Iris pigment epithelial cell (primary cell): ENCODE measurements at regions not wholly inside any gene's neighbourhood (a gene's known extent, or its start where the extent isn't known, plus 50 kb on each side); places are given as distances from the start of the nearest gene placed in this dataset.

Experiments used
- DNase-seq: peaks from one replicate; pipeline ENCODE4 v3.0.0-alpha.2; 2011; ENCODE audit warnings: low read depth

DNA sequence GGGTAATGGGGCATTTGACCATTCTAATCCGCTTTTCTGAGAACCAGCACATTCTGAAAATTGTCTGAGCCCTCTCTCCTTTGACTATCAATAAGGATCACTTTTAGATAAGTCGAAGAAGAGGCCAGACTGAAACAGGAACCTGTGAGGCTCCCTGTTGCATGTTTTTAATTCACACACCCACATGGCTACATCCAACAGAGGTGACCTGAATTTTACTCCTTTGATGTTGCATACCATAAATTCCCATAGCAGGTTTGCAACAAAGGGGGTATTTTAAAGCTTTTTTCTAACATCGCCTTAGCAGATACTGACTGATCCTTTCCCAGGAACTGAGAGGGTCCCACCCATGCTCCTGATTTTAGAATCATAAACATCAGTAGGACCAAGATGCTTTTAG, 450.8 kb downstream of the USP25 start:
- no peak for DNase-seq

DNA sequence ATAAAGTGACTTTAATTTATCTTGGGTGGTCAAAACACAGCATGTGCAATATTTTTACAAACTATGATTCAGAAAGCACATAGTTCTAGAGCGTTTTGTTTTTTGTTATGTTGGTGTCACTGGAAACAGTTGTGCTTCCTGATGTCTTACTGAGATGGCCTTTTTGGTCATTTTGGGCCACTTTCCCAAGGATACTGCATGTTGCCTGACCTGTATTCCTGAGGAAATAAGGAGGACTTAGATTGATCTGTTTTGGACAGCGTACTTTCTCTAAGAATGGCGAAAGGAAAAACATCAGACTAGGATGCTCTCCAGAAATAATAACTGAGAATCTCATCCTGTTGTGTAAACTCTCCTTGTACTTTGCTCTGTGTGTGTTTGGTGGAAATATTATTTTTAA, 451.2 kb downstream of the USP25 start:
- DNase-seq: peak; percentile 35

GRCh38 chr21:16185766-16186165, 456.0 kb downstream of the USP25 start:
- no peak for DNase-seq

DNA sequence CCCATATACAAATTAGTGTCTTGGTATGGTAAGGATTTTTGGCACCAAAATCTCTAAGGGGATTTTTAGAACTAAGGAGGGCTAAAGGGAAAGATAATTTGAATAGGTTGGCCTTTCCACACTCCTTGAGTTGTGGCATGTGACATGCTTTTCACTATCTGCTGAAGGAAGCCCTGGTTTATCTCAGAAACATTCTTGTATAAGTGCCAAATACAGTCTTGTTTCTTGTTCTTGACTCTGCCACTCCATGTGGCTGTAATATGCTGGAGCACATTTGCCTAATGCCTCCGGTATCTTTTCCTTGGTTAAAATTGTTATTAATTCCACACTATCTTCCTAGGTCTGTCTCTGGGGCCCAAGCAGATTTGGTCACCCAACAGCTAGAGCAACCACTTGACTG, 457.0 kb downstream of the USP25 start:
- DNase-seq: peak; percentile 67

DNA sequence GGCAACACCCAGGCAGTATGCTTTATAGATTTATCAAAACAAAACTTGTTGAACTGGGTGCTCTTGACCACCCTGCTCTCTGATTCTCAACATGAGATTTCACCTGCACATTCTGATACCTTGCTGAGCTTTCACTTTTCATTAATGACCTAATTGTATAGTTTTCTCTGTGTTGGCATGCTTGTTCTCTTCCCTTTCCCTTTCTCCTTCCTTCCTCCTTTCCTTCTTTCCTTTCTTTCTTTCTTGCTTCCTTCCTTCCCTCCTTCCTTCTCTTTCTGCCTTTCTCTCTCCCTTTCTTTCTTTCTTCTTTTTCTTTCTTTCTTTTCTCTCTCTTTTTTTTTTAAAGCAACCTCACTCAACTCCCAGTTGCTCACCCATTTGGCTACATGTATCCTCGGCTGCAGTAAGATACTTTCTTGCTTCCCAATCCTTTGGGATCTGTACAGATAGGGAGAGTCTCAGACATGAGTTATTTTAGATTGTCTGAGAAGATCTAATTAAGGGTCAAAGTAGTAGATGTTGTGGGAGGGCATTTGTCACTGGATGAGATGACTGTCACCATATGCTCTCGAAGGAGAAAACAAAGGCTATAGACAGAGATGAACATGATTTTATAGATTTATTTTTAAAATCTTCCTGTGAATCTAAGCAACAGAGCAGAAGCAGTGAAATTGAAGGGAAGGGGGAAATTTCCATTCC, 458.0 kb downstream of the USP25 start:
- DNase-seq: no peak

DNA sequence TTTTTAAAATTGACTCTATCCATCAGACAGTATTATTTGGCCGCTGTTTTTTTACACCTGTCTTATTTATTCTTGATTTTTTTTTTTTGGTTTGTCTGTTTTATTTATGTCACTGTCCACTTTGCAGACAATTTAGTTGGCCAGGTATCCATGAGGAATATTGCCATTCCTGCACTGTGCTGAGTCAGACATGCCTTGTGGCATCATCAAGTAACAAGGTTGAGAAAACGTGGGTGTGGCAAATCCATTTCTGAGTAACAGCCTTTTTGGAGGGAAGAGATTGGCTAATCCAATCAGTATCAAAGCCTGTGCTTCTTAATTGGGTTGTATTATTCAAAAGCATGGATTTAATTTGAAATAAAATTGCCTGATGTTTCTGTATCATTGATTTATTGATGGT, 463.1 kb downstream of the USP25 start:
- DNase-seq: peak; percentile 77

- DNase-seq: no peak
These were observed 463.8 kb downstream of the USP25 start for GRCh38 chr21:16193496-16194094.

GRCh38 chr21:16194095-16194787, 464.5 kb downstream of the USP25 start:
- peak; percentile 89 for DNase-seq

- DNase-seq: peak; percentile 60
These were observed 465.2 kb downstream of the USP25 start for GRCh38 chr21:16194788-16195537.

GRCh38 chr21:16195538-16195910, 465.7 kb downstream of the USP25 start:
- DNase-seq: peak; percentile 86

- DNase-seq: peak; percentile 40
These were observed 466.2 kb downstream of the USP25 start for GRCh38 chr21:16196001-16196400.

- no peak for DNase-seq
These were observed 468.8 kb downstream of the USP25 start for GRCh38 chr21:16198546-16198945.

GRCh38 chr21:16199539-16199938, 469.8 kb downstream of the USP25 start:
- DNase-seq: no peak

DNA sequence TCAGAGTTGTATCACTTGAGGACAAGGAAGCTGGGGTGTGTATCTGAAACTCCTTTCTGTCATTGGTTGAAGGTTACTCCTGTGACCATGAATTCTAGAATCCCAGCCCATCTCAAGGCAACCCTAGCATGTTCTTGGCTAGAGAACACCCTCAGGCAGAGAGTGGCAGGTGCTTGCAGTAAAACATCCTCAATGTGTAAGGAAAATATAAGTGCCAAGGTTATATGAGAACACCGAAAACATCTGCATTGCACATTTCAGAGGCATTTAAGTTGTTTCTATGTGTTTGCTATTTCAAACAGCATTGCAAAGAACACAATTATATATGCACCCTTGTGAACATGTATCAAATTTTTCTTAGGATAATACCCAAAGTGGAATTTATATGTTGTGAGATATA, 471.9 kb downstream of the USP25 start:
- DNase-seq: no peak

GRCh38 chr21:16205527-16205926, 475.7 kb downstream of the USP25 start:
- peak; percentile 37 for DNase-seq

DNA sequence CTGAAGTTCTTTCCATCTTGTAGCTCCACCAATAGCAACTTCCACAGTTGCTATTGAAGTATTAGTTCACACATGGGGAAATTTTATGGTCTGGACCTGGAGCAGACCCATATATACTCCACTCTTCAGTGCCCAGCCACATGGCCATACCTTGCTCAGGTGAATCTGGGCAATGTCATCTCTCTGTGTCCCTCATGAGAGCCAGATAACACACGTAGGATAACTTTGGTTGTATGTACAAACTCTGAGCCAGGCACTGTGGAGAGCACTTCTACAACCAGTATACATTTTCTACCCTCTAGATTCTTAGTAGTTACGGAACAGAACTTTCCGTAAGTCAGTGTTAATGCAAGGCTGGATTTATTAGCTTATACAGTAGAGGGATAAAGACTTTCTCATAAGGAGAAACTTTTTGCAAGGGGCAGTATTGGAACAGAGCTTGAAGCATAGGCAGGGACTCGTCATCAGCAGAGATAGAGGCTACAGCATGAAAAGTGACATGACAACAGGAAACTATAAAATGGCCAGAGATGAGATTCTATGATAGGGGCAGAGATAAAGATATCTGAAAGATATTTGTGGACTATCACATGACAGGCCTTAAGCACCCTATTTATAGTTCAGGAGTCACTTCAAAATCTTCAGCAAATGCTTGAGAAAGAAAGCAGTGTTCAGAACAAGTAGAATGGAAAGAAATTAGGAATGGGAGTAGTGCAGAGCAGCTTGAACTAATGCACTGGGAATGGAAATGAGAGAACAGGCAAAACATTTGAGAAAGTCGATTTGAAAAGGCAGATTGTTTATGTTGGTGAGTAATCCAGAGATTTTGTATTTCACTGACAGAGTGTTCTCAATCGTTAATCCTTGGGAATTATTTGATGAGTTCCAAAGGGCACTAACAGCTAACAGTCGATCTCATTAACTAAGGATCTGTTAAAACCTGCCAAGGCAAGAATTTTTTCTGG, 481.8 kb downstream of the USP25 start:
- peak; percentile 67 for DNase-seq

DNA sequence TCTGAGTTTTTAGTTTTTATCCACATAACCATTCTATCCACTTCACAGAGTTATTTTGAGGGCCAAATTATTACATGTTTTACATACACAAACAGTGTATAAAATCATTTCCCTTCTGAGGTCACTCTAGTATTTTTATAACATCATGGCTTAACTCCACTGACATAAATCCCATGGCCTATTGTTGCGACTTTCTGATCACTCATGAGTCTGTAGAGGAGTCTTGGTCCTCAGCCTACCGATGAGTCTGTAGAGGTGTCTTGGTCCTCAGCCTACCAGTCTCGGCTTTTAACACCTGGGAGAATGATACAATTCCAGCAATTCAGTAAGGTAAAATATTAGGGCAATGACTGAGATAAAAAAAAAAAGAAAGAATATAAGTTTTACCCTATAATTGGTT, 483.7 kb downstream of the USP25 start:
- no peak for DNase-seq

DNA sequence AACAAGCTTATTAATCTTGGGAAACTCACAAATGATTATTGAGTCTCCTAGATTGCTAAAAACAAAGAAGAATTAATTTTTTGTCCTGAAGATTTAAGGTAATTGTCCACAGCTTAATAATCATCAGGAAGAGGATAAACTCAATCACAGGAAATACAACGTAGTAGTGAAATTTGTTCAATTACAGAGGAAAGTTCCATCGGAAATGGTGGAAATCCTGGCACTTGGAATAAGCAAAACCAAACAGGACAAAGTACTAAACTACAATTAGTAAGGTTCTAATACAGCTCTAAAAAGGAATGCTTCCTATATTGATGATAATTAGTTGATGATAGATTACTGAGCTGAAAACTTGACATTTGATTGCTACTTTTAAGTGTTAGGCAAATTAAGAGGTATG, 485.4 kb downstream of the USP25 start:
- DNase-seq: no peak

- DNase-seq: no peak
These were observed 485.9 kb downstream of the USP25 start for GRCh38 chr21:16215663-16216183.

DNA sequence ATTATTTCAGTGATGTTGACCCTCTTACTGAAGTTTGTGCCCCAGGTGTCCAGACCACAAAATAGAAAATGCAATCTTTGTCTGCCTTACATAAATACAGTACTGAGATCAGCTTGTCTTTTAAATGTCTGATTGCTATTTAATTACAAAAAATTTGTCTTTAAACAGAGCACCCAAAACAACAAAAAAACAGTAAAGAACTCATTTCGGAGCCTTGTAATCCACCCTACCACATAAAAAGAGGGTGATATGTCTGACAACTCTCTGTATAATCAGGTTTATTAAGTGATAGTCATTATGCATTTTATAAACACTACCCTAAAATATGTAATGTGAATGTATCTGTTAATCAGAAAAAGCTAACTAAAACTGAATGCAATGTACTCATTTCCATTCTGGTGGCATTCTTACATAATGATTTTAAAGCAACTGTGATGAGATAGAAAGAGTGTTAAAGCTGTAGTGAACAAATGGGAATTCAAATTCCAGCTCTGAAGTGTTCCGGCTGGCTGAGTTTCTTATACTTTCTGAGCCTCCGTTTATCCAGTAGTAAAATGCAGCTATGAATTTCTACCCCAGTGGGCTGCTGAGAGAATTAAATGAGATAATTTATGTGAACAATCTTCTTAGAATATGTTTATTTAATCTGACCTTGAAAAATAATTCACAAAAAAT, 486.6 kb downstream of the USP25 start:
- no peak for DNase-seq
